ENCODE measurements at regions not wholly inside any gene's neighbourhood (a gene's known extent, or its start where the extent isn't known, plus 50 kb on each side); places are given as distances from the start of the nearest gene placed in this dataset.

GRCh38 chr12:74293689-74294131 lies 243.9 kb upstream of the ATXN7L3B start:
- intact Hi-C loops (cut with micrococcal nuclease; ENCODE audit: unreplicated experiment) (no loop called here), in situ Hi-C loops (cut with HindIII; ENCODE audit: low pct_unique_long_range_greater_than_20kb, low sequenced_read_pairs) (no loop called here)
- Histone ChIP-seq H3K27ac (ENCODE audit: low read length) (no peak overlapping the region), H3K27me3 (ENCODE audit: control insufficient read depth, insufficient read depth, low read length) (no peaks in the 10 kb centered on the region), H3K4me1 (ENCODE audit: control insufficient read depth, insufficient read depth, low read length) (no peaks in the 10 kb centered on the region), H3K36me3 (ENCODE audit: control insufficient read depth, insufficient read depth, low read length) (no peaks in the 10 kb centered on the region), H3K4me3 (ENCODE audit: low read depth in 2 of 2, low read length in 2 of 2) (no peak overlapping the region), H3K9me3 (ENCODE audit: control insufficient read depth, insufficient read depth, low read depth, low read length) (no peaks in the 10 kb centered on the region)
- ChIA-PET POLR2A (no interaction called here), CTCF (no interaction called here)
- DNase-seq (ENCODE audit: low read depth, low spot score) (no peak), ATAC-seq (no peak)
- BruUV-seq (replicated peaks): no TSS peak
- TF ChIP-seq, protein P1, sequence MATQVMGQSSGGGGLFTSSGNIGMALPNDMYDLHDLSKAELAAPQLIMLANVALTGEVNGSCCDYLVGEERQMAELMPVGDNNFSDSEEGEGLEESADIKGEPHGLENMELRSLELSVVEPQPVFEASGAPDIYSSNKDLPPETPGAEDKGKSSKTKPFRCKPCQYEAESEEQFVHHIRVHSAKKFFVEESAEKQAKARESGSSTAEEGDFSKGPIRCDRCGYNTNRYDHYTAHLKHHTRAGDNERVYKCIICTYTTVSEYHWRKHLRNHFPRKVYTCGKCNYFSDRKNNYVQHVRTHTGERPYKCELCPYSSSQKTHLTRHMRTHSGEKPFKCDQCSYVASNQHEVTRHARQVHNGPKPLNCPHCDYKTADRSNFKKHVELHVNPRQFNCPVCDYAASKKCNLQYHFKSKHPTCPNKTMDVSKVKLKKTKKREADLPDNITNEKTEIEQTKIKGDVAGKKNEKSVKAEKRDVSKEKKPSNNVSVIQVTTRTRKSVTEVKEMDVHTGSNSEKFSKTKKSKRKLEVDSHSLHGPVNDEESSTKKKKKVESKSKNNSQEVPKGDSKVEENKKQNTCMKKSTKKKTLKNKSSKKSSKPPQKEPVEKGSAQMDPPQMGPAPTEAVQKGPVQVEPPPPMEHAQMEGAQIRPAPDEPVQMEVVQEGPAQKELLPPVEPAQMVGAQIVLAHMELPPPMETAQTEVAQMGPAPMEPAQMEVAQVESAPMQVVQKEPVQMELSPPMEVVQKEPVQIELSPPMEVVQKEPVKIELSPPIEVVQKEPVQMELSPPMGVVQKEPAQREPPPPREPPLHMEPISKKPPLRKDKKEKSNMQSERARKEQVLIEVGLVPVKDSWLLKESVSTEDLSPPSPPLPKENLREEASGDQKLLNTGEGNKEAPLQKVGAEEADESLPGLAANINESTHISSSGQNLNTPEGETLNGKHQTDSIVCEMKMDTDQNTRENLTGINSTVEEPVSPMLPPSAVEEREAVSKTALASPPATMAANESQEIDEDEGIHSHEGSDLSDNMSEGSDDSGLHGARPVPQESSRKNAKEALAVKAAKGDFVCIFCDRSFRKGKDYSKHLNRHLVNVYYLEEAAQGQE (IDR thresholded peaks at IDR 0.05; ENCODE audit: insufficient read depth in 1 of 2, low read depth in 2 of 2, low read length in 1 of 2): no peak
- TF ChIP-seq POLR2AphosphoS5 (IDR thresholded peaks at IDR 0.05; ENCODE audit: low read depth, low read length): no peak
- TF ChIP-seq SIN3A (IDR thresholded peaks at IDR 0.05; ENCODE audit: borderline replicate concordance, insufficient read depth, low read depth, low read length): no peak
- no peak for TF ChIP-seq TCF7L2 (IDR thresholded peaks at IDR 0.05; ENCODE audit: low read depth, low read length)
- no peak for TF ChIP-seq CTCF (IDR thresholded peaks at IDR 0.05)

DNA sequence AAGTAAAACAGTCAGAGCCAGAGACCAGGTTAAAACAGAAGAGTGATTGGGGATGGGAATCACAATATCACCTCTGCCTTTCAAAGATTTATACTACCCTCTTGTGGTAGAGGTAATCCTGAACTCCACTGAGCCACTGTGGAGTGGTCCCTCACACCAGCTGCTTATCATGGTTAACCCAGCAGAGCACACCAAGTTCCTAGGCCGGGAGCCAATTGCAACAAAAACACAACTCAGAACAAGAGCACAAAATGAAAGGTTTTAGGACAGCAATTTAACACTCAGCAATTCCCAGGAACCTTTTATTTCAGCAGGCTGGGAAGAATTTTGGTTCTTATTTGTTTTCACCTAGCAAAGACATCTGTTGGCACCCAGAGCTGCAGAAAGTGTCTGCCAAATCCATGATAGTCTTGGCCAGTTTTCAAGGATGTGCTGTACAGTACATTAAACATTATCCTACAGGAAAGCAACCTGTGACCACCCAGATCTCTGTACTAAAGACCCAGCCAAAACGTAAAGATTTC lies 220.5 kb upstream of the ATXN7L3B start:
- in situ Hi-C loops (cut with HindIII; ENCODE audit: low pct_unique_long_range_greater_than_20kb, low sequenced_read_pairs): no loop called here
- Histone ChIP-seq H3K27ac (ENCODE audit: low read length) (no peak overlapping the region), H3K9me3 (ENCODE audit: control insufficient read depth, insufficient read depth, low read depth, low read length) (no peaks in the 10 kb centered on the region), H3K36me3 (ENCODE audit: control insufficient read depth, insufficient read depth, low read length) (no peaks in the 10 kb centered on the region), H3K27me3 (ENCODE audit: control insufficient read depth, insufficient read depth, low read length) (no peaks in the 10 kb centered on the region), H3K4me3 (ENCODE audit: low read depth in 2 of 2, low read length in 2 of 2) (no peak overlapping the region), H3K4me1 (ENCODE audit: control insufficient read depth, insufficient read depth, low read length) (no peaks in the 10 kb centered on the region)
- DNase-seq (ENCODE audit: low read depth, low spot score) (no peak), ATAC-seq (peak; percentile 88)
- TF ChIP-seq CTCF (IDR thresholded peaks at IDR 0.05): peak; percentile 52
- no peak for TF ChIP-seq TCF7L2 (IDR thresholded peaks at IDR 0.05; ENCODE audit: low read depth, low read length)
- no peak for TF ChIP-seq POLR2AphosphoS5 (IDR thresholded peaks at IDR 0.05; ENCODE audit: low read depth, low read length)
- TF ChIP-seq, protein P1 (IDR thresholded peaks at IDR 0.05; ENCODE audit: insufficient read depth in 1 of 2, low read depth in 2 of 2, low read length in 1 of 2): no peak
- TF ChIP-seq SIN3A (IDR thresholded peaks at IDR 0.05; ENCODE audit: borderline replicate concordance, insufficient read depth, low read depth, low read length): no peak
- ChIA-PET CTCF (interaction anchor here (0.6 kb wide), 1 partner anchor 128 kb away, joined by 4 read pairs; no protein-coding TSS in a partner anchor), POLR2A (no interaction called here)
- BruUV-seq (replicated peaks): no TSS peak
- intact Hi-C loops (cut with micrococcal nuclease; ENCODE audit: unreplicated experiment): loop anchor here (5.0 kb wide), 1 partner anchor 295 kb away; no protein-coding TSS in a partner anchor

Measured in Panc1 (cell line).